Natural killer cell (primary cell): ENCODE measurements at regions not wholly inside any gene's neighbourhood (a gene's known extent, or its start where the extent isn't known, plus 50 kb on each side); places are given as distances from the start of the nearest gene placed in this dataset.

ENCODE experiments used
- ATAC-seq, 3 donors: fragments of 150-1000 bp in 2 of 3; fragments of 200-7000 bp in 1 of 3; cut with Tn5 transposase; 1 replicate in 1 of 3; 2 replicates in 2 of 3; pipeline ENCODE4 v1.10.0; 2021; ENCODE audit warnings: mild to moderate bottlenecking in 2 of 3, moderate library complexity in 2 of 3
- DNase-seq, 2 donors: peaks; one replicate each; pipeline versions ENCODE4 v3.0.0 to v3.0.0-alpha.2; 2013 to 2021; ENCODE audit warnings: mixed read lengths in 1 of 2
- H3K27ac ChIP-seq: one replicate; pipeline ENCODE4 v1.5.1; 2013; ENCODE audit warnings: mild to moderate bottlenecking, low read length
- H3K27me3 ChIP-seq: one replicate; pipeline ENCODE4 v1.6.1; 2013; ENCODE audit warnings: low read length; ENCODE audit not compliant: control insufficient read depth, insufficient read depth
- H3K36me3 ChIP-seq: one replicate; pipeline ENCODE4 v1.6.1; 2013; ENCODE audit warnings: low read length; ENCODE audit not compliant: control insufficient read depth, insufficient read depth
- H3K4me1 ChIP-seq: one replicate; pipeline ENCODE4 v1.6.1; 2013; ENCODE audit warnings: low read length; ENCODE audit not compliant: control insufficient read depth, insufficient read depth
- H3K4me3 ChIP-seq: one replicate; pipeline ENCODE4 v1.5.1; 2013; ENCODE audit warnings: low read length
- H3K9me3 ChIP-seq: one replicate; pipeline ENCODE4 v1.6.1; 2013; ENCODE audit warnings: low read length; ENCODE audit not compliant: control insufficient read depth, insufficient read depth
- H3K27ac Mint-ChIP-seq, 2 donors: one replicate each; pipeline ENCODE4 v1.8.0; 2022; ENCODE audit warnings: mild to moderate bottlenecking in 2 of 2, mixed read lengths in 2 of 2, moderate library complexity in 1 of 2
- H3K27me3 Mint-ChIP-seq, 2 donors: one replicate each; pipeline ENCODE4 v1.8.0; 2022; ENCODE audit warnings: low read depth in 2 of 2, mixed read lengths in 2 of 2
- H3K36me3 Mint-ChIP-seq: one replicate; pipeline ENCODE4 v1.8.0; 2022; ENCODE audit warnings: mixed read lengths
- H3K4me1 Mint-ChIP-seq, 2 donors: one replicate each; pipeline ENCODE4 v1.8.0; 2022; ENCODE audit warnings: mixed read lengths in 2 of 2
- H3K4me3 Mint-ChIP-seq: one replicate; pipeline ENCODE4 v1.8.0; 2022; ENCODE audit warnings: mild to moderate bottlenecking, moderate library complexity, mixed read lengths
- H3K9me3 Mint-ChIP-seq, 2 donors: one replicate each; pipeline ENCODE4 v1.8.0; 2022; ENCODE audit warnings: mixed read lengths in 2 of 2
- CTCF ChIP-seq: fragments of 200-600 bp; IDR thresholded peaks from one replicate; pipeline ENCODE4 v1.8.0; 2022; ENCODE audit warnings: antibody characterized with exemption
- WGBS: methylation state at CpG from one replicate; pipeline ENCODE4 v1.1.7; 2013; ENCODE audit warnings: missing lambda C conversion rate; ENCODE audit not compliant: insufficient coverage; 5-methylcytosine and 5-hydroxymethylcytosine counted together
- intact Hi-C: fragments of 100-400 bp; cut with micrococcal nuclease; formaldehyde crosslinking; loops from one replicate; pipeline ENCODE4 v1.14.2; 2022

DNA sequence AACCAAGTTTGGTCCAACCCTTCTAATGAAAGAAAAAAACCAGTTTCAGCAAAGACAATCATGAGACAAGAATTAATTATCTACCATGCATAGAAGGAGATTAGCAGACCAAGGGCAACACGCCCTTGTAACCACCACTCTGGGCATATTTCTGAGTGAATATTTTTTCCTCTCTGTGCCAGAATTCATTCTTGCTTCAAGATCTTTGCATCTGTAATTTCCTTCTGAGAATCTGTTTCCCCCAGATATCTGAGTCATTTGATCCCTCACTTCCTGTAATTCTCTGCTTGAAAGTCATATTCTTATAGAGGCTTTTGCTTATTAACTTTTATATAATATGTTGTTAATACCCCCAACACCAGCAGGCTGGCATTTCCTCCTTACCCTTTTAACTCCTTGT is 243.7 kb downstream of the SLC16A7 start:
- Histone ChIP-seq H3K4me1 (no peaks in the 10 kb centered on the region), H3K4me3 (no peak overlapping the region), H3K27ac (no peak overlapping the region), H3K9me3 (no peaks in the 10 kb centered on the region), H3K36me3 (no peaks in the 10 kb centered on the region), H3K27me3 (no peaks in the 10 kb centered on the region)
- no peak for TF ChIP-seq CTCF
- intact Hi-C loops, result no loop called here
- no peak for DNase-seq
- H3K4me3 Mint-ChIP-seq, result no peak overlapping the region
- no peaks in the 10 kb centered on the region for H3K4me1 Mint-ChIP-seq
- H3K27ac Mint-ChIP-seq, result no peak overlapping the region
- H3K36me3 Mint-ChIP-seq, result no peaks in the 10 kb centered on the region
- no peak for ATAC-seq
- H3K9me3 Mint-ChIP-seq, result no peaks in the 10 kb centered on the region
- 21% methylated on average over 1 of the region's 1 CpG for WGBS
- H3K27me3 Mint-ChIP-seq, result peaks cover 0 to 2% of the 10 kb centered on the region in 2 donors

GRCh38 chr12:59843260-59843843 is 247.5 kb downstream of the SLC16A7 start:
- Mint-ChIP-seq H3K27me3 (peaks cover 0 to 2% of the 10 kb centered on the region in 2 donors), H3K36me3 (no peaks in the 10 kb centered on the region), H3K4me1 (no peaks in the 10 kb centered on the region), H3K9me3 (peaks cover 0 to 3% of the 10 kb centered on the region in 2 donors), H3K4me3 (no peak overlapping the region), H3K27ac (no peak overlapping the region)
- DNase-seq, result no peak
- H3K27me3 ChIP-seq, result no peaks in the 10 kb centered on the region
- no peaks in the 10 kb centered on the region for H3K9me3 ChIP-seq
- H3K4me1 ChIP-seq, result no peaks in the 10 kb centered on the region
- no peak for TF ChIP-seq CTCF
- H3K4me3 ChIP-seq, result no peak overlapping the region
- ATAC-seq, result no peak
- intact Hi-C loops, result no loop called here
- no peak overlapping the region for H3K27ac ChIP-seq
- WGBS, result 83% methylated on average over 2 of the region's 3 CpGs
- no peaks in the 10 kb centered on the region for H3K36me3 ChIP-seq

- no peak overlapping the region for H3K4me3 ChIP-seq
- no peaks in the 10 kb centered on the region for H3K4me1 ChIP-seq
- ATAC-seq (no peak), DNase-seq (no peak)
- Mint-ChIP-seq H3K27me3 (peaks cover 0 to 2% of the 10 kb centered on the region in 2 donors), H3K36me3 (no peaks in the 10 kb centered on the region), H3K4me3 (no peak overlapping the region), H3K27ac (no peak overlapping the region), H3K4me1 (no peaks in the 10 kb centered on the region), H3K9me3 (peaks cover 0 to 3% of the 10 kb centered on the region in 2 donors)
- H3K27ac ChIP-seq, result no peak overlapping the region
- TF ChIP-seq CTCF, result no peak
- H3K27me3 ChIP-seq, result no peaks in the 10 kb centered on the region
- intact Hi-C loops, result no loop called here
- no peaks in the 10 kb centered on the region for H3K36me3 ChIP-seq
- H3K9me3 ChIP-seq, result no peaks in the 10 kb centered on the region
Observed at GRCh38 chr12:59844750-59845149, 248.9 kb downstream of the SLC16A7 start.

- no peak for ATAC-seq
- no peak overlapping the region for H3K4me3 Mint-ChIP-seq
- intact Hi-C loops, result no loop called here
- H3K27ac Mint-ChIP-seq, result no peak overlapping the region
- no peaks in the 10 kb centered on the region for H3K36me3 ChIP-seq
- TF ChIP-seq CTCF, result no peak
- H3K27me3 Mint-ChIP-seq, result no peaks in the 10 kb centered on the region
- H3K27me3 ChIP-seq, result no peaks in the 10 kb centered on the region
- WGBS, result 94% methylated on average over 1 of the region's 1 CpG
- H3K4me3 ChIP-seq, result no peak overlapping the region
- no peak overlapping the region for H3K27ac ChIP-seq
- H3K4me1 ChIP-seq, result no peaks in the 10 kb centered on the region
- no peaks in the 10 kb centered on the region for H3K4me1 Mint-ChIP-seq
- DNase-seq, result no peak
- no peaks in the 10 kb centered on the region for H3K9me3 ChIP-seq
- no peaks in the 10 kb centered on the region for H3K36me3 Mint-ChIP-seq
- H3K9me3 Mint-ChIP-seq, result peaks cover 0 to 3% of the 10 kb centered on the region in 2 donors
Observed at GRCh38 chr12:59845293-59845692, 249.5 kb downstream of the SLC16A7 start.
